Mammary epithelial cell (primary cell): ENCODE measurements at regions not wholly inside any gene's neighbourhood (a gene's known extent, or its start where the extent isn't known, plus 50 kb on each side); places are given as distances from the start of the nearest gene placed in this dataset.

Experiments used
- CTCF ChIP-seq, 2 donors: IDR thresholded peaks in 1 of 2; conservative IDR thresholded peaks in 1 of 2; 2 replicates each; pipeline ENCODE4 v1.5.1; 2011 to 2012; ENCODE audit warnings: inconsistent platforms in 2 of 2, low read length in 2 of 2, mild to moderate bottlenecking in 2 of 2, control low read depth in 1 of 2, low read depth in 1 of 2; ENCODE audit not compliant: insufficient read depth in 1 of 2; ENCODE audit errors: extremely low read depth in 1 of 2
- EZH2 ChIP-seq: IDR thresholded peaks from 2 replicates; pipeline ENCODE4 v1.6.1; 2012; ENCODE audit warnings: low read length, inconsistent platforms, borderline replicate concordance

- TF ChIP-seq EZH2 (no peak), CTCF (conservative IDR thresholded peaks at IDR 0.05 in 1 of 2, IDR thresholded peaks at IDR 0.05 in 1 of 2; ENCODE audit: extremely low read depth in 1 of 2, insufficient read depth in 1 of 2, low read depth in 1 of 2, low read length in 2 of 2) (no peak)
These were observed 197.8 kb downstream of the CWF19L2 start for GRCh38 chr11:107259811-107260221.
